Hepatocyte (in vitro differentiated cells): ENCODE measurements at regions not wholly inside any gene's neighbourhood (a gene's known extent, or its start where the extent isn't known, plus 50 kb on each side); places are given as distances from the start of the nearest gene placed in this dataset.
A peak's percentile ranks its signal among the peaks of the same experiment; 100 is the strongest.

ENCODE experiments used
- DNase-seq: peaks from one replicate; pipeline ENCODE4 v3.0.0-alpha.2; 2016; ENCODE audit warnings: low spot score
- H2AFZ ChIP-seq: fragments of 200-600 bp; sonication (generic); 2 replicates; pipeline ENCODE4 v1.6.0; 2016; ENCODE audit warnings: antibody characterized with exemption, mild to moderate bottlenecking
- H3K27ac ChIP-seq: fragments of 200-600 bp; sonication (generic); 2 replicates; pipeline ENCODE4 v1.5.1; 2016; ENCODE audit warnings: mild to moderate bottlenecking
- H3K27me3 ChIP-seq: fragments of 200-600 bp; sonication (generic); 2 replicates; pipeline ENCODE4 v1.6.1; 2016
- H3K36me3 ChIP-seq: fragments of 200-600 bp; sonication (generic); replicated peaks from 2 replicates; pipeline ENCODE4 v1.5.1; 2016; ENCODE audit warnings: low read depth; ENCODE audit not compliant: insufficient read depth
- H3K4me1 ChIP-seq: fragments of 200-600 bp; sonication (generic); 2 replicates; pipeline ENCODE4 v1.5.1; 2016; ENCODE audit warnings: mild to moderate bottlenecking, moderate library complexity; ENCODE audit not compliant: insufficient read depth
- H3K4me2 ChIP-seq: fragments of 200-600 bp; sonication (generic); 2 replicates; pipeline ENCODE4 v1.6.0; 2016
- H3K4me3 ChIP-seq: fragments of 200-600 bp; sonication (generic); 2 replicates; pipeline ENCODE4 v1.5.1; 2016; ENCODE audit warnings: mild to moderate bottlenecking
- H3K79me2 ChIP-seq: fragments of 200-600 bp; sonication (generic); 2 replicates; pipeline ENCODE4 v1.6.0; 2017; ENCODE audit warnings: mild to moderate bottlenecking
- H3K9me2 ChIP-seq: fragments of 200-600 bp; sonication (generic); replicated peaks from 2 replicates; pipeline ENCODE4 v1.6.0; 2017; ENCODE audit warnings: mild to moderate bottlenecking; ENCODE audit not compliant: insufficient read depth
- H3K9me3 ChIP-seq: fragments of 200-600 bp; sonication (generic); 2 replicates; pipeline ENCODE4 v1.5.1; 2016; ENCODE audit warnings: low read depth, mild to moderate bottlenecking
- H4K20me1 ChIP-seq: fragments of 200-600 bp; sonication (generic); 2 replicates; pipeline ENCODE4 v1.6.0; 2016; ENCODE audit warnings: mild to moderate bottlenecking; ENCODE audit not compliant: insufficient read depth, poor library complexity, severe bottlenecking
- EZH2 ChIP-seq: fragments of 200-600 bp; sonication (generic); IDR thresholded peaks from 2 replicates; pipeline ENCODE4 v1.6.1; 2016; ENCODE audit warnings: antibody characterized with exemption, mild to moderate bottlenecking, borderline replicate concordance
- EZH2phosphoT487 ChIP-seq: fragments of 200-600 bp; sonication (generic); IDR thresholded peaks from one replicate; pipeline ENCODE4 v1.6.1; 2018; ENCODE audit warnings: antibody characterized with exemption, mild to moderate bottlenecking, low read depth, moderate library complexity; ENCODE audit not compliant: unreplicated experiment, severe bottlenecking
- WGBS: methylation state at CpG from one replicate; pipeline ENCODE4 v1.1.6; 2016; ENCODE audit warnings: low lambda C conversion rate; ENCODE audit errors: missing lambda C conversion rate; 5-methylcytosine and 5-hydroxymethylcytosine counted together
- TF ChIP-seq, protein P1 (sequence below): fragments of 200-600 bp; sonication (generic); IDR thresholded peaks from 2 replicates; pipeline ENCODE4 v1.5.1; 2016; ENCODE audit warnings: antibody characterized with exemption, mild to moderate bottlenecking; ENCODE audit not compliant: poor library complexity

DNA sequence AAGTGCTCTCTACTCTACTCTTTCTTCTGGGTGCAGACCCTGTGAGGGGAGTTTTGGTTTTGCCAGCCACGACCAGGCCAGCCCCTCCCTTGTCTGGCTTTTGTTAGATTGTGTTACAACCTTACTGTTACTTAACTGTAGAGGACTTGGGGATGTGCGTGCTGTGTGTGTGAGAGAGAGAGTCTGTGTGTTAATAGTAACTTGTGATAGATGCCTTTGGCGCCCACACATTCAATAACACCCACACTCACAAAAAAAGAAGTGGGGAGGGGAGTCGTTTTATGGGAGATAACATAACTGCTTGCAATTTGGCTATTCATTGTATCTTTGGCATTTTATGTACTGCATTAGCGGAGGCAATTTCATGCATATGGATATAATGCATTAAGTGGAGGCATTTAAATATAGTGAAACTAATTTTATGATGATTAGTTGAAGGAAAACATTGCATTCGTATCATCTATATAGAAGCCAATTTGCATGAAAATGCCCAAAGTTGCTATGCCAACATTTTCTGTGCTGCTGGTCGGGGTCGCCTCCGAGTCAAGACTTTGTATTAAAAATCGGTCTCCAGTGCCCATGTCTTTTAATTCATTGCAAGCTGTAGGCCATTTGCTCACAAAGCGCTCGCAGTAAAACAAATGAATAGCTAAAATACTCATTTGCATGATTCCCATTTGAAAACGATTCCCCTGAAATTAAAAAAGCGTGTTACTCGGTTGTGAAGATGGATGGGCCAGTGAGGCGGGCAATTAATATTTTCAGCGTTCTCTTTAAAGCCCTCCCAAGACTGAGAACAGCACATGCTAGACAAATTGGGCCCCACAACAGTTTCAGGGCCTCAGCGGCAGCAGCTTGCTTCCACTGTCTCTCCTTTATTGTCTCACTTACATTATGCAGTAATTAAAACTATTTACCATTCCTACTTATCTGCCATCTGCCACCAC lies 158.5 kb upstream of the SMAD3 start:
- DNase-seq: no peak
- no peaks in the 10 kb centered on the region for H3K36me3 ChIP-seq
- H4K20me1 ChIP-seq: no peaks in the 10 kb centered on the region
- H3K9me3 ChIP-seq: no peaks in the 10 kb centered on the region
- no peaks in the 10 kb centered on the region for H3K9me2 ChIP-seq
- TF ChIP-seq, protein P1, sequence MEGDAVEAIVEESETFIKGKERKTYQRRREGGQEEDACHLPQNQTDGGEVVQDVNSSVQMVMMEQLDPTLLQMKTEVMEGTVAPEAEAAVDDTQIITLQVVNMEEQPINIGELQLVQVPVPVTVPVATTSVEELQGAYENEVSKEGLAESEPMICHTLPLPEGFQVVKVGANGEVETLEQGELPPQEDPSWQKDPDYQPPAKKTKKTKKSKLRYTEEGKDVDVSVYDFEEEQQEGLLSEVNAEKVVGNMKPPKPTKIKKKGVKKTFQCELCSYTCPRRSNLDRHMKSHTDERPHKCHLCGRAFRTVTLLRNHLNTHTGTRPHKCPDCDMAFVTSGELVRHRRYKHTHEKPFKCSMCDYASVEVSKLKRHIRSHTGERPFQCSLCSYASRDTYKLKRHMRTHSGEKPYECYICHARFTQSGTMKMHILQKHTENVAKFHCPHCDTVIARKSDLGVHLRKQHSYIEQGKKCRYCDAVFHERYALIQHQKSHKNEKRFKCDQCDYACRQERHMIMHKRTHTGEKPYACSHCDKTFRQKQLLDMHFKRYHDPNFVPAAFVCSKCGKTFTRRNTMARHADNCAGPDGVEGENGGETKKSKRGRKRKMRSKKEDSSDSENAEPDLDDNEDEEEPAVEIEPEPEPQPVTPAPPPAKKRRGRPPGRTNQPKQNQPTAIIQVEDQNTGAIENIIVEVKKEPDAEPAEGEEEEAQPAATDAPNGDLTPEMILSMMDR: no peak
- TF ChIP-seq EZH2 (no peak), EZH2phosphoT487 (no peak)
- no peak overlapping the region for H2AFZ ChIP-seq
- WGBS: 90% methylated on average over 18 of the region's 18 CpGs
- no peaks in the 10 kb centered on the region for H3K27me3 ChIP-seq
- H3K4me3 ChIP-seq: no peak overlapping the region
- H3K4me2 ChIP-seq: no peak overlapping the region
- H3K27ac ChIP-seq: no peak overlapping the region
- no peaks in the 10 kb centered on the region for H3K79me2 ChIP-seq
- H3K4me1 ChIP-seq: peaks cover 11% of the 10 kb centered on the region

DNA sequence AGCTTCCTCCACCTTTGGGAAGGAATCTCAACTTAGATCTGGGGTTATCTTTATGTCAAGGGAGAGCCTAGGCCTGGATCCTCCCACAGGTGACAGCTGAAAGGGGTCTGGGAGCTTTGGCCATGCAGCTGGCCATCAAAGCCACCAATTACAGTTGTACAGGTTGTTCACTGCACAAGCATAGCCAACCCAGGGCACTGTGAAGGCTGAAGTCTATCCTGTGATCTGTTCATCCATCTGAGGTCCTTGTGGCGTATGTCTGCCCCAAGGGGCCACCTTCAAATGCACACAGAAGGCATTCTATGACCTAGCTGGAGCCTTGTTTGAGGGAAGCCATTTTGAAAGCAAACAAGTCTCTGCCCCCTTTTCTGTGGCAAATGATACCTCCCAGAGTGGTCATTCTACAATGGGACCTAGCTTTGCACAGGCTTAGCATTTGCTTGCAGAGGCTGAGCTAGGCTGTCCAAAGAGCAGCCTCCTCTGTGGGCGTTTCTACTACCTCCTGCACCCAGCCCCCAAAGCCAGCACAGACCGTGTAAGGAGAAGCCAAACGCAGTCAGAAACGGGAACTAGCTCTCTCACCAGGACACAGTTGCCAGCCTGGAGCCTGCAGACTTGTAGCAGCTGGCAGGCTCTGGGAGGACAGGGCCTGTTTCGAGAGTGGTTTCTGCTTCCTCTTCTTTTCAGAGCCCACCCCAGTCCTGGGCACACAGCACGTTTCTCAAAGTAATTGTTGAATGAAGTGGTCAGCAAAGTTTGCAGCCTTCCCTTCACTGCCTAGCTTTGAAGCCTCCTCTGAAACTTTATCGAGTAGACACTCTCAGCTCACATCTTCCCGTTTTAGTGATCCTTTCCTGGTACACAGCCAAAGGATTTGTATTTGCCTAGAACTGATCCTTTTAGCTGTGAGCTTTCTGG lies 157.3 kb upstream of the SMAD3 start:
- H3K27ac ChIP-seq: peak overlapping the region; percentile 55
- H2AFZ ChIP-seq: peak overlapping the region; percentile 22
- no peak for TF ChIP-seq EZH2phosphoT487
- TF ChIP-seq, protein P1: no peak
- no peak for TF ChIP-seq EZH2
- no peaks in the 10 kb centered on the region for H3K9me3 ChIP-seq
- WGBS: 48% methylated on average over 9 of the region's 9 CpGs
- peak overlapping the region; percentile 51 for H3K4me2 ChIP-seq
- no peaks in the 10 kb centered on the region for H3K79me2 ChIP-seq
- no peaks in the 10 kb centered on the region for H3K9me2 ChIP-seq
- DNase-seq: peak; percentile 48
- H3K4me1 ChIP-seq: peaks cover 11% of the 10 kb centered on the region
- H3K4me3 ChIP-seq: no peak overlapping the region
- no peaks in the 10 kb centered on the region for H3K27me3 ChIP-seq
- no peaks in the 10 kb centered on the region for H3K36me3 ChIP-seq
- no peaks in the 10 kb centered on the region for H4K20me1 ChIP-seq

DNA sequence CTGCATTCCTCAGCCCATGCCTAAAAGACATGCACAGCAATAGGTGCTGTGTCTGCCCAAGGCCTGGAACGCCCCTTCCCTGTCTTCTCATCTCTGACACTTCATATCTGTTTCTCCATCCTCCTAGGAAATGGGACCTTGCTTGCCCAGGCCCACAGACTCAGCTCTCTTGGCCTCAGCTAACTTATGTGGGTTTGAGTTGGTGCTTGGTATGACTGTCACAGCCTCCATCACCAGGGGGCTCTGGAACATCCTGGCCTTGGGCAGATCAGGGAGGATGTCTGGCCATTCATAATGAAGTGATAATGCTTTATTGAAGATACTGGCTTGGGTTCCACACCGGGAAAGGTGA lies 156.7 kb upstream of the SMAD3 start:
- Histone ChIP-seq H3K36me3 (no peaks in the 10 kb centered on the region), H3K4me1 (peaks cover 11% of the 10 kb centered on the region), H3K9me2 (no peaks in the 10 kb centered on the region), H3K27ac (peak overlapping the region; percentile 55), H3K79me2 (no peaks in the 10 kb centered on the region), H2AFZ (peak overlapping the region; percentile 22), H3K4me2 (peak overlapping the region; percentile 51), H4K20me1 (no peaks in the 10 kb centered on the region), H3K9me3 (no peaks in the 10 kb centered on the region), H3K4me3 (no peak overlapping the region), H3K27me3 (no peaks in the 10 kb centered on the region)
- TF ChIP-seq, protein P1: no peak
- TF ChIP-seq EZH2: no peak
- no peak for TF ChIP-seq EZH2phosphoT487
- WGBS: 43% methylated on average over 2 of the region's 2 CpGs
- no peak for DNase-seq
